HG02938 (cell line): ENCODE measurements at regions not wholly inside any gene's neighbourhood (a gene's known extent, or its start where the extent isn't known, plus 50 kb on each side); places are given as distances from the start of the nearest gene placed in this dataset.
"Not testable (repeated sequence)": the region's sequence is repeated elsewhere in the genome, so short reads cannot be mapped to it uniquely, and the experiment has no call there.

Experiments
- ATAC-seq: cut with Tn5 transposase; IDR thresholded peaks from one replicate; pipeline ENCODE4 v1.9.1; 2021; ENCODE audit warnings: mild to moderate bottlenecking, moderate library complexity; ENCODE audit not compliant: unreplicated experiment

DNA sequence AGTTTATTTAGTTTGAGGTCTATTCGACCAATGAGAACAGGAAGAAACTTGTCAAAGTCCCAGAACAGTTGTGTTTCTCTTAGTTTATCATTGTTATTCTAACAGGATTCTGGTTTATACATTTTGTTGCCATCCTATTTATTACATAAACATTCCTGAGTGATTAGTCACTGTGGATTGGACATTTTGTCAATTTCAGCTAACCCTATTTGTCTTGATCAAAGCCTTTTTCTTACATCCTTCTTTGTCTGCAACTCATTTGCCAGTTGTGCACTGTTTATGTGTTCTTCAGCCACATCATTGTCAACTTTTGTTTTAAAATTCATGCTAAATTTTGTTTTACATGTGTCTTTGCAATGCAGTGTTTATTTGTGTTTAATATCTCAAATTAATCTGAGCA is 886.0 kb upstream of the SLC10A2 start:
- ATAC-seq, result no peak

DNA sequence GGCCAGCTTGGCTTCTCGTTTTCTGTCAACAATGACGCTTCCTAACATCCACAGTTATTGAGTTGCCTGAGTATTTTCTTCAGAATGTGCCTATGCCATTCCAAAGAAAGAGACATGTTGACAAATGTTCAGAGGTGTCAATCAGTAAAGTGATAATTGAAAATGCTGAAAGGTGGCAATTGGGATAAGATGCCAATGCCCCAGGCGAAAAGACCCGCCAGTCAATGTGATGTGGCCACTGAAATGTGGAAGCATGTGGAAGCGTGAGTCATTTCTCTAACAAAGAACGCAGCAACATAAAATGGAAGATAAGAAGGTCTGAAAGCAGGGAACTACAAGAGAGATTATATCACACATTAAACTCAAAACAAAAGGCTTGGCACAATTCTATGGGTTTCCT is 882.2 kb upstream of the SLC10A2 start:
- no peak for ATAC-seq

- no peak for ATAC-seq
Observed at GRCh38 chr13:103945836-103946235, 879.6 kb upstream of the SLC10A2 start.

- ATAC-seq, result no peak
Observed at GRCh38 chr13:103941506-103942140, 875.4 kb upstream of the SLC10A2 start.

DNA sequence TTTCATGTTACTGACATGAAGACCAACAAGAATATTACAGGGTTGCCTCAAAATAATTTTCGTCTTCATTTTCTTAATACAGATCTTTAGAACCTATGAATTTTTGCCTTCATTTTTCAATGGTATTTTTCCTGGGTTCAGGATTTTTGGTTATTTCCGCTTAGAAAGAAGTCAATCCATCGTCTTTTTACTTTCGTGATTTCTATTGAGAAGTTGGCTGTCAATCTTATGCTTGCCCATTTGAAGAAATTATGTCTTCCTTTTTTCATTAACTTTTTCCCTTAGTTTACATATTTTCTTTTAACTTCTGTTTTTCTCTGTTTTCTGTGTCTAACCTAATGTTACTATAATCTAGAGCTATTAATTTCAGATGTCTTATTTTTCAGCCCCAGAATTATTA is 868.9 kb upstream of the SLC10A2 start:
- ATAC-seq, result no peak

DNA sequence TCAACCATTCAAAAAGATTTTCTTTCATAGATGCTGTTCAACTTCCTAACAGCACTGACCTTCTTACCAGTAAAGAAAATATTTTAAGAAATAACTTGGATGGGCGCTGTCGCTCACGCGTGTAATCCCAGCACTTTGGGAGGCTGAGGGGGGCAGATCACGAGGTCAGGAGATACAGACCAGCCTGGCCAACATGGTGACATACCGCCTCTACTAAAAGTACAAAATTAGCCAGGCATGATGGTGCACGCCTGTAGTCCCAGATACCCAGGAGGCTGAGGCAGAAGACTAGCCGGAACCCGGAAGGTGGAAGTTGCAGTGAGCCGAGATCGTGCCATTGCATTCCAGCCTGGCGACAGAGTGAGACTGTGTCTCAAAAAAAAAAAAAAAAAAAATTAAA is 865.7 kb upstream of the SLC10A2 start:
- no peak for ATAC-seq

GRCh38 chr13:103931331-103931845 is 865.2 kb upstream of the SLC10A2 start:
- ATAC-seq, result no peak

DNA sequence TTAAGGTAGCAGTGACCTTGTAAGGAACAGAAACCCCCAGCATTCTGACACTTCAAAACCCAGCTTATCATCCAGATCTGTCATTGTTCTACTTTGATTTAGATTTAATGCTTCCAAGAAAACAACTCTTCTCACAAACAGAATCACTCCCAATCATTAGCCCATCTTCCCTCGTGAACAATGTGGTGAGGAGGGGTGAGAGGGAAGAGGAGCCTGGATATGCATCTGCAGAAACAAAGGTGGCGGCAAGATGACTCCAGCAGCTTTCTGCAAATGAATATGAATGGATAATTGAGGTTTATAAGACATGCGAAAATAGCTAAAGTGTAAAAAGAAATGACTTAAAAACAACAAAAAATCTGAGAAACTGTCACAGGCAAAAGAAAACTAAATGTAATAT is 859.9 kb upstream of the SLC10A2 start:
- ATAC-seq, result no peak

- ATAC-seq, result no peak
Observed at GRCh38 chr13:103908911-103909310, 842.7 kb upstream of the SLC10A2 start.

DNA sequence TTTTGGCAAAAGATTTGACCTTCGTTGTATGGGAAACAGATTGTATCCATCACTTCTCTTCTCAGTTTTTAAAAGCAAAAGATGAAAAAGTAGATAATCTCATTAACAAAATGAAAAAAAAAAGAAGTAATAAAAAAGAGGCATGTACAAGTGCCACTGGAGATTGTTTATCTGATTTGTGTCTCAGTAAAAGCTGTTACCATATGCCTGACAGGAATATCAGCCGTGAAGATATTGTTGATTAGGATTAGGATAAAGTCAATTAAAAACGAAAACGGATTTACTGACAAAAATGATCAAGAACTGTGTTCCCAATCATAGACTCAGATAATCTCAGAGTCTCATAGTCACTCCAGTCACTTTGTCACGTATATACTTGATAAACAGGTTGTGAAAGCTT is 842.1 kb upstream of the SLC10A2 start:
- no peak for ATAC-seq

DNA sequence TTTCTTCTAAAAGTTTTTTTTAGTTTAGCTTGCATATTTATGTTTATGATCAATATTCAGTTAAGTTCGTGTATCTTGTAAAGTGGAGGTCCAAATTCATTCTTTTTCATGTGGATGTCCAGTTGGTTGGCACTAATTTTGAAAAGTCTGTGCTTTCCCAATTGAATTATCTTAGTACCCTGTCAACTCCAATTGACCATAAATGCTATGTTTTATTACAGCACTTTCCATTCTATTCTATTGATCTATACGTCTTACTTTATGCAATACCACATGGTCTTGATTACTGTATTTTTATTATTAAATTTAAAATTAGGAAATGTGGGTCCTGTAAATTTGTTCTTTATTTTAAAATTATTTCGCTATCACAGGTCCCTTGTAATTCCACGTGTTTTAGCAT is 837.6 kb upstream of the SLC10A2 start:
- ATAC-seq, result no peak

DNA sequence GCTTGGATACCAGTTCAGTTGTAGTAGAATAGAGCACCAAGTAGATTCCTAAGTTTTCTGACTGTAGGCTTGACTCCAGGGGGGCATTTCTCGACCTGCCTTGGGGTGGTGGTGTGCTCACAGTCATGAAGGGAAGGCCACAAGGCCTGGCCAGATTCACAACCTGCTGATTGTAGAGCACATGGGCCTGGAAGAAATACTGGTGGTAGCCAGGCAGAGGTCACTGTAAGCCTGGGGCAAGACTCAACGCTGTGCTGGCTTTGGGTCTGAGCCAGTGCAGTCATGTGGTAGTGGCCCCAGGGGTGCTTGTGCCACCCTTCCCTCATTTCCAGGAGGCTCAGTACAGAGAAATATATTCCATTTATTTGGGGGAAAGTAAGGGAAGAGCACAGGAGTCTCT is 832.3 kb upstream of the SLC10A2 start:
- no peak for ATAC-seq

- ATAC-seq, result peak; percentile 39
Observed at GRCh38 chr13:103895835-103896531, 829.8 kb upstream of the SLC10A2 start.

- no peak for ATAC-seq
Observed at GRCh38 chr13:103894626-103895025, 828.4 kb upstream of the SLC10A2 start.

GRCh38 chr13:103884101-103884723 is 818.0 kb upstream of the SLC10A2 start:
- ATAC-seq, result no peak

GRCh38 chr13:103883698-103884097 is 817.5 kb upstream of the SLC10A2 start:
- no peak for ATAC-seq

GRCh38 chr13:103883164-103883563 is 816.9 kb upstream of the SLC10A2 start:
- ATAC-seq, result no peak

DNA sequence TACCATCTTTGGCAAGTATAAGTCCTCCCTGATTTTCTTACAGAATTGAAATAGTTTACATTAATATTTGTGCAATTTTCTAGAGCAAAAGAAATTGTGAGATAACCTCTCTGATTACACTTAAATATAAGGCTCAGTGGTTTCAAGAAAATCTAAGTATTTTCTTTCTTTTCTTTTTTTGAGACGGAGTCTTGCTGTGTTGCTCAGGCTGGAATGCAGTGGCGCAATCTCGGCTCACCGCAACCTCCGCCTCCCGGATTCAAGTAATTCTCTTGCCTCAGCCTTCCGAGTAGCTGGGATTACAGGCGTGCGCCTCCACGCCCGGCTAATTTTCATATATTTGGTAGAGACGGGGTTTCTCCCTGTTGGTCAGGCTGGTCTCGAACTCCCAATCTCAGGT is 813.9 kb upstream of the SLC10A2 start:
- not testable (repeated sequence) for ATAC-seq

- ATAC-seq, result no peak
Observed at GRCh38 chr13:103878891-103879605, 812.8 kb upstream of the SLC10A2 start.

- ATAC-seq, result no peak
Observed at GRCh38 chr13:103876571-103876970, 810.4 kb upstream of the SLC10A2 start.

- ATAC-seq, result no peak
Observed at GRCh38 chr13:103873725-103874124, 807.5 kb upstream of the SLC10A2 start.
